Erythroblast (primary cell): ENCODE measurements at regions not wholly inside any gene's neighbourhood (a gene's known extent, or its start where the extent isn't known, plus 50 kb on each side); places are given as distances from the start of the nearest gene placed in this dataset.

Experiments used
- GATA1 ChIP-seq: IDR thresholded peaks from 2 replicates; pipeline ENCODE4 v1.6.1; 2011; ENCODE audit warnings: low read depth, mild to moderate bottlenecking, control low read depth, low read length, moderate library complexity
- POLR2A ChIP-seq: IDR thresholded peaks from 2 replicates; pipeline ENCODE4 v1.6.1; 2011; ENCODE audit warnings: mild to moderate bottlenecking, low read length

GRCh38 chr14:61113561-61114225 lies 132.6 kb downstream of the SLC38A6 start:
- no peak for TF ChIP-seq POLR2A
- TF ChIP-seq GATA1, result no peak
